Liver (tissue), 3 donors: ENCODE measurements at regions not wholly inside any gene's neighbourhood (a gene's known extent, or its start where the extent isn't known, plus 50 kb on each side); places are given as distances from the start of the nearest gene placed in this dataset.
"Not testable (repeated sequence)": the region's sequence is repeated elsewhere in the genome, so short reads cannot be mapped to it uniquely, and the experiment has no call there.

Experiments
- ATF3 ChIP-seq: IDR thresholded peaks from 2 replicates; pipeline ENCODE4 v1.6.1; 2016; ENCODE audit warnings: antibody characterized with exemption
- EGR1 ChIP-seq, 2 donors: IDR thresholded peaks; 2 replicates each; pipeline ENCODE4 v1.6.1; 2016 to 2018; ENCODE audit warnings: antibody characterized with exemption in 2 of 2, low read depth in 2 of 2
- FOXA1 ChIP-seq: IDR thresholded peaks from 2 replicates; pipeline ENCODE4 v1.6.1; 2016; ENCODE audit warnings: antibody characterized with exemption
- GABPA ChIP-seq, 2 donors: IDR thresholded peaks in 1 of 2; conservative IDR thresholded peaks in 1 of 2; 2 replicates each; pipeline ENCODE4 v1.6.1; 2016; ENCODE audit warnings: antibody characterized with exemption in 2 of 2, mild to moderate bottlenecking in 1 of 2, moderate library complexity in 1 of 2
- JUND ChIP-seq, 2 donors: IDR thresholded peaks; 2 replicates each; pipeline ENCODE4 v1.6.1; 2016; ENCODE audit warnings: antibody characterized with exemption in 2 of 2
- NR2F2 ChIP-seq: IDR thresholded peaks from 2 replicates; pipeline ENCODE4 v1.6.1; 2016; ENCODE audit warnings: antibody characterized with exemption
- RAD21 ChIP-seq, 2 donors: IDR thresholded peaks; 2 replicates each; pipeline ENCODE4 v1.6.1; 2016; ENCODE audit warnings: antibody characterized with exemption in 2 of 2, mild to moderate bottlenecking in 2 of 2
- REST ChIP-seq: IDR thresholded peaks from 2 replicates; pipeline ENCODE4 v1.6.1; 2016; ENCODE audit warnings: antibody characterized with exemption, mild to moderate bottlenecking
- SP1 ChIP-seq: IDR thresholded peaks from 2 replicates; pipeline ENCODE4 v1.6.1; 2018; ENCODE audit warnings: antibody characterized with exemption, mild to moderate bottlenecking
- TAF1 ChIP-seq: conservative IDR thresholded peaks from 2 replicates; pipeline ENCODE4 v1.6.1; 2016; ENCODE audit warnings: antibody characterized with exemption, mild to moderate bottlenecking
- YY1 ChIP-seq: IDR thresholded peaks from 2 replicates; pipeline ENCODE4 v1.6.1; 2016; ENCODE audit warnings: antibody characterized with exemption, mild to moderate bottlenecking
- TF ChIP-seq, protein P1 (sequence below): fragments of 150-350 bp; IDR thresholded peaks from 2 replicates; pipeline ENCODE4 v1.5.1; 2017; ENCODE audit warnings: improper control_type of control experiment, low read depth, low read length; ENCODE audit not compliant: missing input control
- TF ChIP-seq, protein P2 (sequence below): IDR thresholded peaks from 2 replicates; pipeline ENCODE4 v1.6.1; 2016; ENCODE audit warnings: antibody characterized with exemption
- TF ChIP-seq, protein P3 (sequence below): IDR thresholded peaks from 2 replicates; pipeline ENCODE4 v1.6.1; 2016; ENCODE audit warnings: antibody characterized with exemption
- donor health status: healthy.
- donor health status: healthy.

- TF ChIP-seq FOXA1; TAF1; ATF3; REST; RAD21 (IDR thresholded peaks at IDR 0.05); SP1; YY1; EGR1 (IDR thresholded peaks at IDR 0.05; ENCODE audit: low read depth in 2 of 2); GABPA (IDR thresholded peaks at IDR 0.05 in 1 of 2, conservative IDR thresholded peaks at IDR 0.05 in 1 of 2); JUND (IDR thresholded peaks at IDR 0.05); NR2F2: not testable (repeated sequence)
- TF ChIP-seq, protein P1, sequence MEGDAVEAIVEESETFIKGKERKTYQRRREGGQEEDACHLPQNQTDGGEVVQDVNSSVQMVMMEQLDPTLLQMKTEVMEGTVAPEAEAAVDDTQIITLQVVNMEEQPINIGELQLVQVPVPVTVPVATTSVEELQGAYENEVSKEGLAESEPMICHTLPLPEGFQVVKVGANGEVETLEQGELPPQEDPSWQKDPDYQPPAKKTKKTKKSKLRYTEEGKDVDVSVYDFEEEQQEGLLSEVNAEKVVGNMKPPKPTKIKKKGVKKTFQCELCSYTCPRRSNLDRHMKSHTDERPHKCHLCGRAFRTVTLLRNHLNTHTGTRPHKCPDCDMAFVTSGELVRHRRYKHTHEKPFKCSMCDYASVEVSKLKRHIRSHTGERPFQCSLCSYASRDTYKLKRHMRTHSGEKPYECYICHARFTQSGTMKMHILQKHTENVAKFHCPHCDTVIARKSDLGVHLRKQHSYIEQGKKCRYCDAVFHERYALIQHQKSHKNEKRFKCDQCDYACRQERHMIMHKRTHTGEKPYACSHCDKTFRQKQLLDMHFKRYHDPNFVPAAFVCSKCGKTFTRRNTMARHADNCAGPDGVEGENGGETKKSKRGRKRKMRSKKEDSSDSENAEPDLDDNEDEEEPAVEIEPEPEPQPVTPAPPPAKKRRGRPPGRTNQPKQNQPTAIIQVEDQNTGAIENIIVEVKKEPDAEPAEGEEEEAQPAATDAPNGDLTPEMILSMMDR, result not testable (repeated sequence)
- TF ChIP-seq, protein P2, sequence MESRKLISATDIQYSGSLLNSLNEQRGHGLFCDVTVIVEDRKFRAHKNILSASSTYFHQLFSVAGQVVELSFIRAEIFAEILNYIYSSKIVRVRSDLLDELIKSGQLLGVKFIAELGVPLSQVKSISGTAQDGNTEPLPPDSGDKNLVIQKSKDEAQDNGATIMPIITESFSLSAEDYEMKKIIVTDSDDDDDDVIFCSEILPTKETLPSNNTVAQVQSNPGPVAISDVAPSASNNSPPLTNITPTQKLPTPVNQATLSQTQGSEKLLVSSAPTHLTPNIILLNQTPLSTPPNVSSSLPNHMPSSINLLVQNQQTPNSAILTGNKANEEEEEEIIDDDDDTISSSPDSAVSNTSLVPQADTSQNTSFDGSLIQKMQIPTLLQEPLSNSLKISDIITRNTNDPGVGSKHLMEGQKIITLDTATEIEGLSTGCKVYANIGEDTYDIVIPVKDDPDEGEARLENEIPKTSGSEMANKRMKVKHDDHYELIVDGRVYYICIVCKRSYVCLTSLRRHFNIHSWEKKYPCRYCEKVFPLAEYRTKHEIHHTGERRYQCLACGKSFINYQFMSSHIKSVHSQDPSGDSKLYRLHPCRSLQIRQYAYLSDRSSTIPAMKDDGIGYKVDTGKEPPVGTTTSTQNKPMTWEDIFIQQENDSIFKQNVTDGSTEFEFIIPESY, result not testable (repeated sequence)
- TF ChIP-seq, protein P3, sequence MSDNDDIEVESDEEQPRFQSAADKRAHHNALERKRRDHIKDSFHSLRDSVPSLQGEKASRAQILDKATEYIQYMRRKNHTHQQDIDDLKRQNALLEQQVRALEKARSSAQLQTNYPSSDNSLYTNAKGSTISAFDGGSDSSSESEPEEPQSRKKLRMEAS, result not testable (repeated sequence)
Measured at GRCh38 chr3:162987085-162987794, 1490.6 kb downstream of the OTOL1 start.
